HG03159 (cell line): ENCODE measurements at regions not wholly inside any gene's neighbourhood (a gene's known extent, or its start where the extent isn't known, plus 50 kb on each side); places are given as distances from the start of the nearest gene placed in this dataset.
"Not testable (repeated sequence)": the region's sequence is repeated elsewhere in the genome, so short reads cannot be mapped to it uniquely, and the experiment has no call there.

Experiments
- ATAC-seq: cut with Tn5 transposase; IDR thresholded peaks from one replicate; pipeline ENCODE4 v1.9.1; 2021; ENCODE audit warnings: mild to moderate bottlenecking, moderate library complexity; ENCODE audit not compliant: unreplicated experiment

DNA sequence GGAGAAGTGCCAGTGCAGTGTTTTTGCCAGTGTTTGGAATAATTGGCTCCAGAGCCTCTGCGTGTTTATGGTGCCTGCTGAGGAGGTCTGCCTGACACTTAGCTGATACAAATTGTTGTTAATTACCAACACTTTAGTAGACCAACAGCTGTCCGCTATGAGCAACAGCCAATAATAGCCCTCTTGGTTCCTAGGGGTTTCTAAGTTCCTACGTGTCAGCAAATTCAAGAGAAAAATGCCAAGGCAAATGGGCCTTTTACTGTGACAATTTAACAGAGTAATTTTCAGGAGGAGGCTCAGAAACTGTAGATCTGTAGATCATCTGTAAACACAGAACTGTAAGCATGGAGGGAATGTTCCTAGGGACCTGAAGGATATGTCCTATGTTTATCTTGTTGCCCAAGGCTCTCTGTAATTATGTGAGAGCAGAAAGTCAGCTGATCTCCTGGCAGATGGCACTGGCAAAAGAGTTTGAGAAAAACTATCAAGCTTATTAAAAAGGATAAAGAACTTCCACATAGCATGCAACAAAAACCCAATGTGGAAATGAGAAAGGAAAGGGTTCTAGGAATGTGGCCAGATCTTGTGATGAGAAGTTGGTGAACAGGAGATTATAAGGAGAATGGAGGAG lies 157.7 kb downstream of the GJA1 start:
- ATAC-seq = no peak

DNA sequence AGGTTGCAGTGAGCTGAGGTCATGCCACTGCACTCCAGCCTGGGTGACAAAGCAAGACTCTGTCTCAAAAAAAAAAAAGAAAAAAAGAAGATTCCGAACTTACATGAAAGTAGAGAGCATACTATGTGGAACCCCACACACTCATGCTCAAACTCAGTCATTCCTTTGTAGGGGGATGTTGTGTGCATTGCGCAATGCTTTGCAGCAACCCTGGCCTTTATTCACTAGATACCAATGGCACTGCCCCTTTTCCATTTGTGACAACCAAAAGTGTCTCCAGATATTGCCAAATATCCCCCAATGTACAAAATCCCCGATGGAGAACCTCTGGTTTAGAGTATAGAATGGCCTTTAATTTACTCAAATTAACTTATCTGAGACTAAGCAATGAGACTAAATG lies 158.6 kb downstream of the GJA1 start:
- no peak for ATAC-seq

GRCh38 chr6:121595646-121596045 lies 160.2 kb downstream of the GJA1 start:
- no peak for ATAC-seq

DNA sequence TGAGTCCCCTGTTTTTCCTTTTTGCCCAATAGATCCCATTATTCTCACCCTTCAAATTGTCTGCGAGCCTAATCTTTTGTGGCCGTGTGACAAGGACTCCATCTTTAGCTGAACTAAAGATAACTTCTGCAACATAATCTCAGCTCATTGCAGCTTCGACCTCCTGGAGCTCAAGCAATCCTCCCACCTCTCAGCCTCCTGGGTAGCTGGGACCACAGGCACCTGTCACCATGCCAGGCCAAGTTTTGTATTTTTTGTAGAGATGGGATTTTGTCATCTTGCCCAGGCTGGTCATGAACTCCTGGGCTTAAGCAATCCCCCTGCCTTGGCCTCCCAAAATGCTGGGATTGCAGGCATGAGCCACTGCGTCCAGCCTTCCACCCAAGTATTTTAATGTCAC lies 161.0 kb downstream of the GJA1 start:
- no peak for ATAC-seq

- ATAC-seq = no peak
Measured at GRCh38 chr6:121597654-121598053, 162.2 kb downstream of the GJA1 start.

DNA sequence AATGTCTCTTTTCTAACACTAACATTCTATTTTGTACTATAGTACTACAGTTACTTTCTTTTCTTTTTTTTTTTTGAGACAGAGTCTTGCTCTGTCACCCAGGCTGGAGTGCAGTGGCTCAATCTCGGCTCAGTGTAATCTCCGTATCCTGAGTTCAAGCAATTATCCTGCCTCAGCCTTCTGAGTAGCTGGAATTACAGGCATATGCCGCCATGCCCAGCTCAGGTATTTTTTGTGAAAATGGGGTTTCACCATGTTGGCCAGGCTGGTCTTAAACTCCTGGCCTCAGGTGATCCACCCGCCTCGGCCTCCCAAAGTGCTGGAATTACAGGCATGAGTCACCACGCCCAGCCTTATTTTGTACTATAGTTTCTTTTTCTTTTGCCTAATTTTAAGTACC lies 163.9 kb downstream of the GJA1 start:
- ATAC-seq = not testable (repeated sequence)

GRCh38 chr6:121600389-121601168 lies 165.1 kb downstream of the GJA1 start:
- ATAC-seq = no peak

GRCh38 chr6:121603486-121603885 lies 168.0 kb downstream of the GJA1 start:
- ATAC-seq = no peak

DNA sequence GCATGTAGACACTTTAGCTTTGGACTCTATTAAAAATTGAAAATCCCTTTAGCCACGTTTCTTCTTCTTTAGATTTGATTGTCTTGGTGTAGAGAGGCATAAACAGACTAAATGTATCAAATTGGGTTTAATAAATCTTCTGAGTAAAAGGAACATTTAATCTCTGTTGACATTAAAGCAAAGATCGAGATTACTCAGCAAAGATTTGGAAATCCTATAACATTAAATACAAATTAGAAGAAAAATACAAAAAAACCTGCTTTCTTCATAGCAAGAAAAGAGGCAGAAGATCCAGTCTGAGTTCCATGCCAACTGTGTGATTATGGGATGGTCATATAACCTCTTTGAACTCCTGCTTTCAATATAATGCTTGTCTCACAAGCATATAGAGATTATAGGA lies 172.3 kb downstream of the GJA1 start:
- ATAC-seq = no peak

DNA sequence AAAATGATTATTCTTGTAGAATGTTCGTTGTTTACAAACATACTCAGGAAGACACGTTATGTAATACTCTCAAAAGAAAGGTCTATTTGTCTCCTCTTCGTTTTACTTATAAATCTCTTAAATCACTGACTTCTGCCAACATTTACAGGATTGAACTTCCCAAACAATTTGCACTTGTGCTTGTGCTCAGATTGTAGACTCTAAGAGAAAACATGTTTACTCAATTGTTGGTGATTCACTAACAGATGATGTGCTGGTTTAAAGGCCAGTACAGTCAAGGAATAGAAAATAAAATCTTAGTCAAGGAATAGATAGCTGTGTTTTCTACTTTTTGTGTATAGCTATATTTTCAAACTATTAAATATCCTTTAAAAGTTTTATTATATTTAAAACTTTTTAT lies 172.8 kb downstream of the GJA1 start:
- ATAC-seq = no peak

- no peak for ATAC-seq
Measured at GRCh38 chr6:121609281-121609680, 173.8 kb downstream of the GJA1 start.

GRCh38 chr6:121612927-121613326 lies 177.5 kb downstream of the GJA1 start:
- no peak for ATAC-seq

- no peak for ATAC-seq
Measured at GRCh38 chr6:121614115-121614514, 178.7 kb downstream of the GJA1 start.

- ATAC-seq = no peak
Measured at GRCh38 chr6:121615493-121615892, 180.0 kb downstream of the GJA1 start.

DNA sequence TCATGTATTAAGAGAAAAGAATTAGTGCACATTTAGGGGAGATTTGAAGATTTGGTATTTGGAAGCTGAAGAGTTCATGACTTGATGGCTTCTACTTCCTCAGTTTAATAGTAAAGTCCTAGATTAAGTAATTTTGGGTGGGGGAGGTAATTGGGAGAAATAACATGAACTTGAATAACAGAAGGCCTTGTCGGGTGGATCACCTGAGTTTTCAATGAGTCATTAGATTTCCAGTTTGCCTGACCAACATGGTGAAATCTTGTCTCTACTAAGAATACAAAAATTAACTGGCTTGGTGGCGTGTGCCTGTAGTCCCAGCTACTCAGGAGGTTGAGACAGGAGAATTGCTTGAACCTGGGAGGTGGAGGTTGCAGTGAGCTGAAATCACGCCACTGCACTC lies 181.0 kb downstream of the GJA1 start:
- ATAC-seq = no peak

DNA sequence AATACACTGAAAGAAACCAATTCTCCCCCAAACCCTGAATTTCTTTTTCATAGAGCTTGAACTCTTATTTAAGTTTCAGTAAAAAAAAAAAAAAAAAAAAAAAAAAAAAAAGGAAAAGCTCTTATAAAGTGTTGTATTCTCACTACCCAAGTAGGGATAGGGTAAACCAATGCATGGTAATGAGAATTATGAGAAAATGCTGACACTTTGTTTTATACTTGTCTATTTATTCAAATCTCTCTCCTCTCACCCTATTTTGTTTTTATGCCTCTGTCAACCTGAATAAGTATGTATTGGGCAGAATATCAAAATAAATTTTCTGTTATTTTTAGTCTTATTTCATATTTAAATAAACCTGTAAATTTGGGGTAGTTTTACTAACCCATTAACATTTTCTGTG lies 181.9 kb downstream of the GJA1 start:
- no peak for ATAC-seq

- no peak for ATAC-seq
Measured at GRCh38 chr6:121619013-121619412, 183.6 kb downstream of the GJA1 start.

- ATAC-seq = no peak
Measured at GRCh38 chr6:121619987-121620740, 184.7 kb downstream of the GJA1 start.

DNA sequence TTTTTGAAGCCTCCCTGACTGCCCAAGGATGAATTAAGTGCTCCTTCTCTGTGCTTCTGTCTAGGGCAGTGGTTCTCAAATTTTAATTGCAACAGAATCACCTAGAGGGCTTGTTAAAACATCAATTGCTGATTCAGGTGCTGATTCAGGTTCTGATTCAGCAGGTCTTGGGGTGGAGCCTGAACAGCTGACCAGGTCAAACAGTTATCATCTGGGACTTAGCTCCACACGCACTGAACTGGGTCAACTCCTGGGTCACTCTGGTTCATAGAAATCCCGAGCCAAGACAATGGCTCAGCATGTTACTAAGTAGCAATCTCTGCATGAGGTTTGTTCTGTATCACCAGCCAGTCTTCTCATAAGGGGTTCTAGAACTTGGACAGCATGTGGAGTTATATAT lies 192.3 kb downstream of the GJA1 start:
- ATAC-seq = no peak

GRCh38 chr6:121630716-121631115 lies 195.3 kb downstream of the GJA1 start:
- no peak for ATAC-seq

DNA sequence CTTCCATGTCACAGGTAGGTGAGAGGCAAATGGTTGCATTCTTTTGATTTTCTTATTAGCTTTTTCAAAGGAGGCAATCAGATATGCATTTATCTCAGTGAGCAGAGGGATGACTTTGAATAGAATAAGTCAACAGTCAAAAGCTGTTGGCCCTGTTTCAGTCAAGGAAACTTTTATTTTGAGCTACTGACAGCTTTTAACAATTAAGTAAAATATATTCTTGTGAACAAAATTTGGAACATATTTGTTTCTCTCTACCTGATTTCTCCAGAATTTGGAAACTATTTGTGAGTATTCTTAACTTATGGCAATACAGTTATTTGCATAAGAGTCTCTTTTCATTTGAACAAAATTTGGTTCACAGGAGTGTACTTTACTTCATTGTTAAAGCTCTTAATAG lies 196.3 kb downstream of the GJA1 start:
- not testable (repeated sequence) for ATAC-seq

DNA sequence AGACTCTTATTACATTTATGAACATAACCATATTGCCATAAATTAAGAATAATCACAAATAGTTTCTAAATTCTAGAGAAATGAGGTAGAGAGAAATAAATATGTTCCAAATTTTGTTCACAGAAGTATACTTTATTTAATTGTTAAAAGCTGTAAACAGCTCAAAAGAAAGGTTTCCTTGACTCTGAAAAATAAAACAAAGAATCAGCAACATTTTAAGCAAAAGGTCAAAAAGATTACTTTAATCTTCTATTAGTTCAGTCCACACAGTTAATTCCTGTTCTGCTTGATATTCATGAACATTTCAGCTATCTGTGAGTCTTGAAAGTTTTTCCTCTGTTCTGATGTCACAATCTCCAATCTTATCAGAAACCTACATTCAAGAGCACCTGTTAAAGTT lies 197.9 kb downstream of the GJA1 start:
- ATAC-seq = no peak
